Activated T-cell treated with anti-CD3 and anti-CD28 coated beads, Interleukin-2, amount 50 U/mL, for 72 hours (primary cell): ENCODE measurements at regions not wholly inside any gene's neighbourhood (a gene's known extent, or its start where the extent isn't known, plus 50 kb on each side); places are given as distances from the start of the nearest gene placed in this dataset.

Experiments
- ATAC-seq, 2 donors: fragments of 150-1000 bp; cut with Tn5 transposase; replicated peaks in 1 of 2; 2 replicates each; pipeline ENCODE4 v1.10.0; 2021; ENCODE audit warnings: moderate library complexity in 2 of 2, mild to moderate bottlenecking in 1 of 2
- DNase-seq, 2 donors: peaks; one replicate each; pipeline ENCODE4 v3.0.0; 2021 to 2022; ENCODE audit warnings: mixed read lengths in 1 of 2
- H3K27ac Mint-ChIP-seq: one replicate; pipeline ENCODE4 v1.8.0; 2022; ENCODE audit warnings: mild to moderate bottlenecking, moderate library complexity, mixed read lengths
- H3K27me3 Mint-ChIP-seq: one replicate; pipeline ENCODE4 v1.8.0; 2022; ENCODE audit warnings: low read depth, mixed read lengths
- H3K36me3 Mint-ChIP-seq, 2 donors: one replicate each; pipeline ENCODE4 v1.8.0; 2022; ENCODE audit warnings: mixed read lengths in 2 of 2, mild to moderate bottlenecking in 1 of 2; ENCODE audit not compliant: insufficient read depth in 2 of 2
- H3K4me1 Mint-ChIP-seq: one replicate; pipeline ENCODE4 v1.8.0; 2022; ENCODE audit warnings: low read depth, mixed read lengths
- H3K4me3 Mint-ChIP-seq, 2 donors: one replicate each; pipeline ENCODE4 v1.8.0; 2022; ENCODE audit warnings: mild to moderate bottlenecking in 2 of 2, mixed read lengths in 2 of 2, moderate library complexity in 2 of 2
- H3K9me3 Mint-ChIP-seq, 2 donors: one replicate each; pipeline ENCODE4 v1.8.0; 2022; ENCODE audit warnings: mixed read lengths in 2 of 2

- Mint-ChIP-seq H3K9me3 (peaks cover 2 to 6% of the 10 kb centered on the region in 2 donors), H3K4me3 (no peak overlapping the region), H3K4me1 (no peaks in the 10 kb centered on the region), H3K27ac (no peak overlapping the region), H3K27me3 (no peaks in the 10 kb centered on the region), H3K36me3 (peaks cover 2 to 6% of the 10 kb centered on the region in 2 donors)
- ATAC-seq (no peak), DNase-seq (no peak)
Observed at GRCh38 chr22:44369916-44370801, 57.4 kb upstream of the SHISAL1 start.

GRCh38 chr22:44369293-44369661 lies 56.5 kb upstream of the SHISAL1 start:
- no peak overlapping the region for H3K27ac Mint-ChIP-seq
- no peak overlapping the region for H3K4me3 Mint-ChIP-seq
- H3K36me3 Mint-ChIP-seq, result peaks cover 0 to 1% of the 10 kb centered on the region in 2 donors
- no peaks in the 10 kb centered on the region for H3K4me1 Mint-ChIP-seq
- no peaks in the 10 kb centered on the region for H3K27me3 Mint-ChIP-seq
- H3K9me3 Mint-ChIP-seq, result peaks cover 0 to 3% of the 10 kb centered on the region in 2 donors
- ATAC-seq (no peak), DNase-seq (no peak)

GRCh38 chr22:44368611-44369292 lies 56.0 kb upstream of the SHISAL1 start:
- DNase-seq (no peak), ATAC-seq (no peak)
- Mint-ChIP-seq H3K4me1 (no peaks in the 10 kb centered on the region), H3K4me3 (no peak overlapping the region), H3K27me3 (no peaks in the 10 kb centered on the region), H3K27ac (no peak overlapping the region), H3K9me3 (no peaks in the 10 kb centered on the region), H3K36me3 (no peaks in the 10 kb centered on the region)

- no peak for DNase-seq
- H3K9me3 Mint-ChIP-seq, result no peaks in the 10 kb centered on the region
- ATAC-seq, result no peak
- no peaks in the 10 kb centered on the region for H3K27me3 Mint-ChIP-seq
- no peak overlapping the region for H3K27ac Mint-ChIP-seq
- no peak overlapping the region for H3K4me3 Mint-ChIP-seq
- H3K36me3 Mint-ChIP-seq, result no peaks in the 10 kb centered on the region
- no peaks in the 10 kb centered on the region for H3K4me1 Mint-ChIP-seq
Observed at GRCh38 chr22:44366372-44367300, 53.9 kb upstream of the SHISAL1 start.

GRCh38 chr22:44365832-44366231 lies 53.1 kb upstream of the SHISAL1 start:
- H3K36me3 Mint-ChIP-seq, result no peaks in the 10 kb centered on the region
- ATAC-seq, result no peak
- H3K4me1 Mint-ChIP-seq, result no peaks in the 10 kb centered on the region
- H3K9me3 Mint-ChIP-seq, result no peaks in the 10 kb centered on the region
- no peaks in the 10 kb centered on the region for H3K27me3 Mint-ChIP-seq
- no peak for DNase-seq
- H3K27ac Mint-ChIP-seq, result no peak overlapping the region
- no peak overlapping the region for H3K4me3 Mint-ChIP-seq

- no peak overlapping the region for H3K27ac Mint-ChIP-seq
Observed at GRCh38 chr22:44365191-44365590, 52.4 kb upstream of the SHISAL1 start.

GRCh38 chr22:44364751-44365130 lies 52.0 kb upstream of the SHISAL1 start:
- ATAC-seq, result no peak
- Mint-ChIP-seq H3K27ac (no peak overlapping the region), H3K9me3 (no peaks in the 10 kb centered on the region), H3K27me3 (no peaks in the 10 kb centered on the region), H3K4me1 (no peaks in the 10 kb centered on the region), H3K36me3 (no peaks in the 10 kb centered on the region), H3K4me3 (no peak overlapping the region)
- no peak for DNase-seq

More at GRCh38 chr22:44365191-44365590, 52.4 kb upstream of the SHISAL1 start:
- Mint-ChIP-seq H3K9me3 (no peaks in the 10 kb centered on the region), H3K36me3 (no peaks in the 10 kb centered on the region), H3K4me1 (no peaks in the 10 kb centered on the region), H3K4me3 (no peak overlapping the region), H3K27me3 (no peaks in the 10 kb centered on the region)
- DNase-seq (no peak), ATAC-seq (no peak)

- no peak overlapping the region for H3K4me3 Mint-ChIP-seq
- H3K27ac Mint-ChIP-seq, result no peak overlapping the region
Observed at GRCh38 chr22:44363980-44364750, 51.4 kb upstream of the SHISAL1 start.

GRCh38 chr22:44363013-44363979 lies 50.5 kb upstream of the SHISAL1 start:
- no peak for DNase-seq
- Mint-ChIP-seq H3K9me3 (no peaks in the 10 kb centered on the region), H3K27ac (no peak overlapping the region), H3K27me3 (peaks cover 6% of the 10 kb centered on the region), H3K4me3 (no peak overlapping the region), H3K4me1 (no peaks in the 10 kb centered on the region), H3K36me3 (no peaks in the 10 kb centered on the region)
- ATAC-seq, result no peak

More at GRCh38 chr22:44363980-44364750, 51.4 kb upstream of the SHISAL1 start:
- H3K27me3 Mint-ChIP-seq, result no peaks in the 10 kb centered on the region
- no peak for ATAC-seq
- H3K9me3 Mint-ChIP-seq, result no peaks in the 10 kb centered on the region
- H3K36me3 Mint-ChIP-seq, result no peaks in the 10 kb centered on the region
- no peaks in the 10 kb centered on the region for H3K4me1 Mint-ChIP-seq
- DNase-seq, result no peak

- Mint-ChIP-seq H3K9me3 (no peaks in the 10 kb centered on the region), H3K27me3 (peaks cover 10% of the 10 kb centered on the region), H3K27ac (no peak overlapping the region), H3K36me3 (no peaks in the 10 kb centered on the region), H3K4me3 (no peak overlapping the region), H3K4me1 (no peaks in the 10 kb centered on the region)
- DNase-seq (no peak), ATAC-seq (no peak)
Observed at GRCh38 chr22:44362249-44363012, 49.7 kb upstream of the SHISAL1 start.
